ENCODE measurements at regions not wholly inside any gene's neighbourhood (a gene's known extent, or its start where the extent isn't known, plus 50 kb on each side); places are given as distances from the start of the nearest gene placed in this dataset.

DNA sequence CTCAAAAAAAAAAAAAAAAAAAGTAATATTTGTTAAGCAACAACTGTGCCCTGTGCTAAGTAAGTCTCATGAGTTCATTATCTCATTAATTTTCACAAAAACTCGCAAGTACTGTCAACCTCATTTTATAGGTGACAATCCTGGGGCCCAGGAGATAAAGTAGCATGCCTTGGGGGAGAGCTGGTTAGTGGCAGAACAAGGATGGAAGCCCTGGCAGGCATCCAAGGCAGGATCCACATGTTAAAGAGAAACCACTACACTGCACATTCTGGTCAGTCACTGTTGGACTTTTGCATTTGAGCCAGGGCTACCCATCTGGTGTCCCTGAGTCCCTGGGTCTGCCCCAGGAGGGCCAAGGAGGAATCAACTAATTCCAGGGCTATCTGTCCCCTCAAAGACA lies 54.6 kb downstream of the ZFP36L2 start:
- DNase-seq (ENCODE audit: low read depth) = peak; percentile 45

DNA sequence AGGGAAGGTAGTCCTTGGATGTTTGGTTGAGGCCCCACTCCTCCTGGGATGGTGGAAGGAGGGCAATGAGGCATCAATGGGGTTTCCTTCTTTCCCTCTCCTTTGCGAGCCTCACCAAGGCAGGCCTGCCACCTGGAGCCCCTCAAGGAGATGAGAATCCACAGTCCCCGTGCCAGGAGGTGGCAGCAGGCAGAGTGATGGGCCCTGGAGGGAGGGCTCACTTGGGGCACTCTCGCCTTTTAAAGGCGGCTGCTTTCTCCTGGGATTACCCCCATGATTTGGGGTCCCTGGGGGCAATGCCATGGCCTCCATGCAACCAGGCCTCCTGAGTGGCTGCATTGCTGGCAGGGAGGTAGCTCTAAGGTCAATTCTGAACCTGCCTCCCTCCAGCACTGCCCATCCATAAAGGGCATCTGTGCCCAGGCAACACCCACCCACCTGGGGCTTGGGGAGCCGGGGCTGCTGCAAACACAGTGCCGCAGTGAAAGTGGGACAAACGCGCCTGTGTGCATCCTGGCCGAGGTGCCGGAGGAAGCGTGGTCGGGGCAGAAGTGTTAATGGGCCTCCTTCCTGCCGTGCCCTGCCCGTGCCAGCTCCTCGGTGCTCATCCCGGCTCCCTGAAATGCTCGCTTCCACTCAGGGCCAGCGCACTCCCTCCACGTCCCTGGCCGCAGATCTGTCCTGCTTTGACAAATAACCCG lies 55.9 kb downstream of the ZFP36L2 start:
- DNase-seq (ENCODE audit: low read depth) = no peak

DNA sequence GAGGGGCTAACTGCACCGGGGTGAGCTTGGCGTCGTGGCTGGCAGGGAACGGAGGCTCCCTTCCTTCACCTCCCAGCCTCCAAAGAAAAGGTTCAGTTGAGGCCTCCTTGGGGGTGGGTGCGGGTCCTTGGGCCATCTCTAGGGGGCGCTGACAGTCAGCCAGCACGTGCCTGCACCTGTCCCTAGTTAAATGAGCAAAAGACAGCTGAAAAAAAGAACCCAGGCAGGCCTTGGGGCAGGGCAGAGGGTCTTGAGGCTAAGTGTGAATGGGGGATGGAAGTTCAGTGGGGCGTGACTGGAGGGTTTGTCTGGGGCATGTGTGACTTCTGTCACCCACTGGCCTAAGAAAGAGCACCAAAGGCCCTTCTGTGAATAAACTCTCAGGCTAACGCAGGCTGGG lies 56.4 kb downstream of the ZFP36L2 start:
- DNase-seq (ENCODE audit: low read depth) = no peak

DNA sequence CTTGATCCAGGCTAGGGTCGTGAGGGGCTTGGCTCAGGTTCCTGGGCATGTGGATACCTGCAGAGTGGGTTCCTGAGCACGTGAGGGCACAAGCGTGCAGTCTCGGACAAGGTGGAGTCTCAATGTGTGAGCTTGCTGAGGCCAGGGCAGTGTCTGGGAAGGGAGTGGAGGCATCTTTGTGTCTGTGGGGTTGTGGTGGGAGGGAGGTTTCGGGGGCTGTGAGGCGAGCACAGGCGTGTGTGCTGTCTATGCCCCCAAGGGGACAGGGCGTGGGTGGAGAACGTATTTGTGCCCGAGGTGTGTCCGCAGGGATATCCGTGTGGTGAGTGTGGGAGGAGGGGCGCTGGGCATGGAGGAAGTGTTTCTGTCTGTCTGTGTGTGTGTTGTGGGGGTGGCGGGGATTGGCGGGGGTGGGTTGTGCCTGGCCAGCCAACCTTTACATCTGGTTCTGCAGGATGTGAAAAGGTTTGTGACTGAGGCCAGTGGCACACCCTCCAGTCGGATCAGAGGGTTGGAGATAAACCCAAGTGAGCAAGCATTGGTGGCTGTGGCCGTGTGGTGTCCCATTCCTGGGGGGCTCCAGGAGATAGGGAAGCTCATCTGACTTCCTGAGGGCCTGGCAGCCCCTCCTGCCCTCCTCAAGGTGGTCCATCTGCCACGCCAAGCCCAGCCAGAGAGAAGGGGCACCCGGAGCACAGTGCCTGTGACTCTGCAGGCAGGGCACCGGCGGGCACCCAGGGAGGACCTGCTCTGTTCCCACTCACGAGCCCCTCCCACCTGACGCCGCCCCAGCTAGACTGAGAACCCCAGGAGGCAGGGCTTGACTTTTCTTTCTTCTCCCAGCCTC lies 57.1 kb downstream of the ZFP36L2 start:
- peak; percentile 71 for DNase-seq (ENCODE audit: low read depth)

DNA sequence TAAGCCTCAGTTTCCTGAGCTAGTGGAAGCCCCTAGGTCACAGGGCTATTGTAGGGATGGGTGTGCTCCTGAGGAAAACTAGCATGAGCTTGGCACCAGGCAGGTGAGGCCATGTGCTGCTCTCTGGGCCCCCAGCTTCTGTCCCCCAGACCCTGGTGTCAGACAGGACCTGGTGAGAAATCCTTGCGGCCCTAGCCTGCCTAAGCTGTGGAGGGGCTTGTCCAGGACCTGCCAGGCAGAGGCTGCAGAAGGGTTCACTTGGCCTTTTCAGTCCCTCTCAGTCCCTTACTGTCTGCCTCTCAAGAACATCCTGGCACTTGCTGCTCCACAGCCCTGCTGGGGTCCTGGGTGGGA lies 58.4 kb downstream of the ZFP36L2 start:
- DNase-seq (ENCODE audit: low read depth) = no peak

DNA sequence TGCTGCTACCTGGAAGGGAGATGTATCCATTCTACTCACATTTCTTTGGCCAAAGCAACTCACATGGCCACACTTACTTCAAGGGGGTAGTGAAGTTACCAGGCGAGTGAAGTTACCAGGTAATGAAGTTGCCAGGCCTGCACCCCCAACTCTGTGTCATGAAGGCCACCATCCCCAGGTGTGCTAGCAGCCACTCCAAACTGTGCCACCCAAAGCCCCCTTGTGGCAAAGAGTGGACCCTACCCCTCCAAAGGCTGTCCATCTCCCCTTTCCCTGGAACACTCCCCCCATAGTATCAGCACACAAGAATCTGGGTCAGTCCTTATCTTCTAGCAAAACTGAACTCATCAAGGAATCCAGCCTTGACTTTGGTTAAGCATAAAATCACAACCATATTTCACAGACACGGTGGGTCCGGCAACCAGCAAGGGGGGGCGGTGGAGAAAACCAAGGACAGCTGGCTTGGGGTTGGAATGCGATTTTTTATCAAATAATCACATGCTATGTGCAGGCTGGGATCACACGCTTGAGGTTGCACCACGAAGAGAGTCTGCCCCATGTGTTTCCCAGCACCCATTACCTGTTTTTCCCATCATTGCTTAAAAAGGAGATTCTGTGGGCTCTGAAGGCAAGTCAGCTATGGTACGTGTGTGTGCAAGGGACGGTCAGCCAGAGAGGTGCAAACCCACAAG lies 60.9 kb downstream of the ZFP36L2 start:
- no peak for DNase-seq (ENCODE audit: low read depth)

DNA sequence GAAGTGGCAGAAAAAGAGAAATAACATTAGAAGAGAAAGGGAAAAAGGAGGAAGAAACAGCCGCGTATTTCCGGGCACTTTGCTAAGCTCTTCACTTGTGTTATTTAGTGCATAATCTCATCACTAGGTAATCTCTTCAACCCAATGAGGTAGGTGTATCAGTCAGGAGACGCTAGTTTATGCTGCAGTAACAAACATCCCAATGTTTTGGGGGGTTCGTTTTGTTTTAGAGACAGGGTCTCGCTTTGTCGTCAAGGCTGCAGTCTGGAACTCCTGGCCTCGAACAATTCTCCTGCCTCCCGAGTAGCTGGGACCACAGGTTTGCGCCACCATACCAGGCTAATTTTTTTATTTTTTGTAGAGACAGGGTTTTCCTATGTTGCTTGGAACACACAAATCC lies 61.7 kb downstream of the ZFP36L2 start:
- no peak for DNase-seq (ENCODE audit: low read depth)

DNA sequence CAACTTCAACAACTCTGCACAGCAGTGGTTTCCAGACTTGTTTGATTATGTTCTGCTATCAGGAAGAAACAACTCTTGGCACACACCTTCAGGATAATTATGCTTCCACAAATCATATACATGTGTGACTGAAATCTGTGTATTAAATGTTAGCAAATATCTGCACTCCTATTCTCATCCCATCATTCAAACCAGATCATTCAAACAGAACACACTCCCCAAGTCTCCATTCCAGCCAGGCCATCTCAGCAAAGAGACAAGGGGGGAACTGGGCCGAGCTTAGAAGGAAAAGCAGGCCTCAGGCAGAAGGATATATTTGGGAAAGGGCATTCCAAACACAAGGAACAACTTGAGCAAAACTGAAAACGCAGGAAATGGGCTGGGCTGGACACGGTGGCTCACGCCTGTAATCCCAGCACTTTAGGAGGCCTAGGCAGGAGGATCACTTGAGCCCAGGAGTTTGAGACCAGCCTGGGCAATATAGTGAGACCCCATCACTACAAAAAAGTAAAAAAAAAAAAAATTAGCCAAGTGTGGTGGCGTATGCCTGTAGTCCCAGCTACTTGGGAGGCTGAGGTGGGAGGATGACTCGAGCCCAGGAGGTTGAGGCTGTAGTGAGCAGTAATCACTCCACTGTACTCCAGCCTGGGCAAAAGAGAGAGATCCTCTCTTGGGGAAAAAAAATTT lies 62.7 kb downstream of the ZFP36L2 start:
- no peak for DNase-seq (ENCODE audit: low read depth)

DNA sequence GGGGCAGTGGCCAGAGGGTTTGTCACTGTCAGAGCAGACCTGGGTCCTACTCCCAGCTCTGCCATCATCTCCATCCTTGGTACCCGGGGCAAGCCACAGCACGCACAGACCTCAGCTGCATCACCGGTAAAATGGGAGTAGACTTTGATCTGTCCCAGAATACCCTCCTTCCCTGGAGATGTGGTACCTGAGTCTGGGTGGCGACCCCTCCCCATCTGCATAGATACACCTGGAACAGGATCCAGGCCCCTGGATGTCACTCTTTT lies 64.0 kb downstream of the ZFP36L2 start:
- no peak for DNase-seq (ENCODE audit: low read depth)

DNA sequence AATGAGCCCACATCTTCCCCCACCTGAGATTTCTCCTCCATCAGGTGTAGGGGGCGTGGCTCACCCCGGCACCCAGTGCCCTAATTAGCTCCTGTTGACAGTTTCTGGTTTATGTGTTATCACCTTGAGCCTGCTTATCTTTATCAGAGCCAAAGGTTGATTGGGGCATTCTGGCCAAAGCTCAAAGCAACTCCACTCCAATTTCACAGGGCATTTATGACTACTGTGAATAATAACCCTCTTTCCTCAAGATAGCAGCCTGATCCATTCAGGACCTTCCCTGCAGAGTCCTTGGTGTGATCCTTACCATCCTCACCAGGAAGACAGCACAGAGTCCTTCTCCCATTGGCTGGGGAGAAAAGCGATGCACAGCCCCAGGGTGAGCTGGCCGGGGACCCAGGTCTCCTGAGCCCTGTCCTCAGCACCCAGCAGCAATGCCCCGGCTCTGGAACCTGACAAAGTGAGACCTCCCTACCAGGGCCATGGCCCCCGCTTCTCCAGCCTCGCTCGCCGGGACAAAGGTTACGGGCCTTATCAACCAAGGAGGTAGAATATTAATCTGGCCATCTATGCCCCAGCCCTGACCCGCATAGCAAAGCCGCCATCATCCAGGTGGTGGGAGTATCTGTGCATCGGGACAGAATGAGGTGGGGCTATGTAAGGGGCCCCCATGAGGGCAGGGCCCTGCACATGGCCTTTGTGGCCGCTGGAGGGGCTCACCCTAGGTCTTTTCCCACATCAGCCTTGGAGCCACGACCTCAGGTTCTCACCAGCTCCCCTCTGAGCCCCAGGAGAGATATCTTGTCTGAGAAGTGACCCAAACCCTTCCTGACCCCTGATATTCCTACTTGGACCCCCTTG lies 64.5 kb downstream of the ZFP36L2 start:
- DNase-seq (ENCODE audit: low read depth) = no peak

DNA sequence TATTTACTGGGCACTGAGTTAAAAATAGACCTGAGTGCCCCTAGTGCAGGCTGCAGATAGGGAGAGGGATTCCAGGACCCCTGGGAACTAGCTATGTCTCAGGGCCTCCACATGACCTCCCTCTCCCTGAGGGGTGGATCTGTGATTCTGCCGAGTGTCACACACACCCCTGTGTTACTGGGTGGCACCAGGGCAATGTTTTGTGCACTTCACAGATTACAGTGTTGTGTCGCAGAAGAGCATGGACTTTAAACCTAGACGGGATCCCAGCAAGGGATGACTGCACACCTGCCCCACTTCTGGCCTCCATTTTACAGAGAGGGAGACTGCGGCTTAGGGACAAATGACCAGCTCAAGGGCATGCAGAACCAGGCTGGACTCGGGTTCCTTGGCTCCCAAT lies 65.6 kb downstream of the ZFP36L2 start:
- no peak for DNase-seq (ENCODE audit: low read depth)

DNA sequence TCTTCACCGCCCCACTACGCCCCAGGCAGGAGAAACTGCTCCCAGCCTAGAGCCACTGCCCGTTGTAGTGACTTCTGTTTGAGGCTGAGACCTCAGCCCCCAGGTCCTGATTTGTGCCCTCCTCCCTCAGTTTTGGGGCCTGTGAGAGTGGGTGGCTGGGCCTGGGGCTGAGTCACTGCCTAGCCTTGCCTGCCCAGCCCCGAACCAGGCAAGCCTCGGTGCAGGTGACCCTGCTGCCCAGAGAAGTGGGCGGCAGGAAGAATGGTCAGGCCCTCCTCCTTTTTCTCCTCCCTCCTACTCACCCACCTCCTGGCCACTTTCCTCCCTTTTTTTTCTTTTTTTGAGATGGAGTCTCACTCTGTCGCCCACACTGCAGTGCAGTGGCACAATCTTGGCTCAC lies 66.6 kb downstream of the ZFP36L2 start:
- DNase-seq (ENCODE audit: low read depth) = peak; percentile 48

DNA sequence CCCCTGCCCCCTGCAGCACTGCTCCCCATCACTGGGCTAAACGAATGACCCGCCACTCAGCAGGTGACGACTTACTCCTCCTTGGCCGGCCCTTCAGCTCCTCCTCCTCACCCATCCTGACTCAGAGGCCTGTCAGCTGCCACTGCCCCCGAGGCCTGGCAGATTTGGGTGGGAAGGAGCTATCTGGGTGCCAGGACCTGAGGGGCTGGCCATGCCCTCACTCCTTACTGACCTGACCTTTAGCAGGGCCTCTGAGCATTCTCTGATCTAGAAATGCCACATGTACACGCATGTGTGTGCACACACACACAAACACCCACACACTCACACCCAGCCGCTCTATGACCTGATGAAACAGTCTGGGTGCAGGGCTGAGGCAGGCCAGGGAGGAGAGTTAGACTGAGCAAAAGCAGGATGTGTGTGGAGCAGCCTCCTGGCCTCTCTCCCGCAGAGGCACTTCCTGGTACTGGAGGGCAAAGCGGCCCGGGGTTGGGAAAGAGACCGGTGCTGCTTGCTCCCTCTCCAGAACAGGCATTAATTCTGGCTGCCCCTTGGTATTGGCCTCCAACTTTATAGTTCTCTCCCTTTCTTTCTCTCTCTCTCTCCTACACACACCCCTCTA lies 68.0 kb downstream of the ZFP36L2 start:
- peak; percentile 79 for DNase-seq (ENCODE audit: low read depth)

DNA sequence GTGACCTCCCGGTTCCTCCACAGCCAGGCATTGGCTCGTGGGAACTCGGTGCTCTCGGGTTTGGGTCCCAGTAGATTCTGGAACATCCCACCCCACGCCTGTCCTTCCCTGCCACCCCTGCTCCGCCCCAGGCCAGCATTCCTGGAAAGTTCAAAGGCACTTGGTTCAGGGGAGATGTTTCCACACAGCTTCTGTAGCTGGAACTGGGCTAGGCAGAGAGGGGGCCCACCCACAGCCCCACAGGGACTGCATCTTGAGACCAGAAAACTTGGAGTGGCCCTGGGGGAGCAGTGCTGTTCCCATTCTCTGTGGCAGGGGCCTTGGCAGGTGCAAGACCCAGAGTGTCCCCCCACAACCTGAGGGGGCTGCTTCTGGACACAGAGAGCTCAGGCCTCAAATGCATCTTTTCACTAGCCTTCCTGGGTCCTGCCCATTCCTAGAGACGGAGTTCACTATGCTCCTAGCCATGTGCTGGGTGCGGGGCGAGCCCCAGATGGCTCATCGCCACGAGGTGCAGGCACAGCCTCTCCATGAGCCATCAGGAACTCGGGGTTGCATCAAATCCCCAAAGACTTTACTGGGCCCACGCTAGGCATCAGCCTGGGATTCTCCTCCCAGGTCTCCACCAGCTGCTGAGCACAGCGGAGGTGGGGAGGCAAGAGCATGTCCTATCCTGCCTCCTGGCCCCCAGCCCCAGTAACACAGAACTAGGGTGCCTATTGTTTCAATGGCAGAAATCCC lies 68.7 kb downstream of the ZFP36L2 start:
- no peak for DNase-seq (ENCODE audit: low read depth)

DNA sequence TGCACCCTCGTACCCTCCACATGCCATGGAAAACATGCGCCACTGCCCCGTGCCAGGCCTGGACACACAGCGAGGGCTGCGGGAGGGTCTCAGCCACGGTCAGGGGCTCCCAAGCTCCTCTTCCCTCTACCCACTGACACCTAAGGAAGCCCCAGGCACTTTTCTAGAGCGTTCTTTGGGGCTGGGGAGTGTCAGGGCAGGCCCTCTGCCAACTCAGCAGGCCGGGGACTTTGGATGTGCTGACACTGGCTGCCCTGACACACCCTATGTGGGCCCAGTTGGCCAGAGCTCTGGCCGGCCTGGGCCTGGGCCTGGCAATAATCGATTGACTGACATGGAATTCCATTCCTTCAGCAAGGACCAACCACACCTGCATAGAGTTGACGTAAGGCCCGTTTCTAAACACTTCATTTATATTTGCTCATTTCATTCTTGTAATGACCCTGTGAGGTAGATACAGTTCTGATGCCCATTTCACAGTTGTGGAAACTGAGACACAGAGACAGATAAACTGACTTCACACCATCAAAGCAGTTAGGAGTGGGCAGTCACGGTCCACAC lies 70.5 kb downstream of the ZFP36L2 start:
- no peak for DNase-seq (ENCODE audit: low read depth)

DNA sequence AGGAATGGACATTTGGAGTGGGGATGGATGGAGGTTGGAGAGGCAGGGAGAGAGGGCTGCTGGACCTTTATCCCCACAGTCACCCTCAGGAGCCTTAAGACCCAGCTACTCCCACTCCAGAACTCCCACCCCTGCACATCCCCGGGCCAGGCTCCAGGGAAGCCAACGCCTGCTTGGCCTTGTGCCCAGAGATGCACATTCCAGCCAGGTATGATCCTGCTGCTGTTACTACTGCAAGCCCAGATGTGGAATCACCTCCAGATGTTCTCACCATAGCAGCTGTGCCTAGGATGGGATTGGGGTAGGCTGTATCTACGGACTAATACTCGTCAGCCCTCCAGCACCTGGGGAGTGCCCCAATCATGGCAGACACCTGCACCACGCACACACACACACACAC lies 71.7 kb downstream of the ZFP36L2 start:
- DNase-seq (ENCODE audit: low read depth) = no peak

DNA sequence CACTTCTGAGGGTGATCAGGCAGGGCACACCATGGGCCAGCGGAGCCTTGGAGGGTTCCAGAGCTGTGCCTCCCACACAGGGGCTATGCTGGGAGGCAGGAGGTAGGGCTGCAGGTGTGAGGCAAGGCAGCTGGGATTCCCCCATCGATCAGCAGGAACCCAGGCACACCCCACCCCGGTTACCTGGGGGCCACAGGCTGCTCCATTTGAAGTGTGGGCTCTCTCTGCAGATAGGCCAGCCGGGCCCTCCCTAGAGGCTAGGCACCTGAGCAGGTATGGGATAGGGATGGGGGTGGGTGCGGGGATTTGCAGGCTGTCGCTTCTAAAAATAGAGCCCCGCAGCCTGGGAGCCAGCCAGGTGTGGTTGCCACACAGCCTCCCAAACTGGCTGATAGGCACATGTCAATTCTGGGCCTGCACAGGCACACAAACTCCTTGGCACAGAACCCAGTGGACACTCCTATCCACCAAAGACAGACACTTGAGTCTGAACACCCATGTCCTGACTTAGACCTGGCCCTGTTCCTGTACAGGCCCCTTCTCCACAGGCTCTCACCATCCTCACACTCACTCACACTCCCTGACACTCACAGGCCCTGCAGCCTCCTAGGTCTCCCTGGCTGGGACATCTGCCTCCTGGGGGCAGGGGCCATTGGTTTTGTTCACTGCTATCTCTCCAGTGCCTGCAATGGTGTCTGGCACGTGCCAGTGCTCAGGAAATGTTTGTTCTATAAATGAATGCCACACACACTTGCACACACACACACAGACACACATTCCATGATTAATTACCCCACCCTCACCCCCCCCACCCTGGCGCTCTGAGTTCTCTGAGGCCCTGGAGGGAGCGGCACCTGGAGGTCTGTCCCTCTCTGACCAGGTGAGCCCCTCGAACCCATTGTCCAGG lies 73.4 kb downstream of the ZFP36L2 start:
- DNase-seq (ENCODE audit: low read depth) = no peak

DNA sequence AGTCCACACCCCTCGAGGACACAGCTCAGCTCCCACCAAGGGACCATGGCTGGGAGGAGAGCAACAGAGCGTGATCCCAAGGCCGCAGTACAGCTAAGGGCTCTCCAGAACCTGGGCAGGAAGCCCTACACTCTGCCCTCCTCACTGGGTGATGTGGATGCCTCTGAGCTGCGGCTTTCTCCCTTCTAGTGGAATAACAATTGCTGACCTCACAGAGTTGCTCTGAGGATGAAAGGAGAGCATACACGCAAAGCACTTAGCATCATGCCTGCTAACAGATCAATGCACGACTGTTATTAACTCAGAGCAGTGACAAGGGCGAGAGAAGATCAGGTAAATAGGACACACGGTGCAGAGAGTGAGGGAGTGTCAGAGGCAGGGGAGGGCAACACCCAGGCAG lies 74.2 kb downstream of the ZFP36L2 start:
- no peak for DNase-seq (ENCODE audit: low read depth)

DNA sequence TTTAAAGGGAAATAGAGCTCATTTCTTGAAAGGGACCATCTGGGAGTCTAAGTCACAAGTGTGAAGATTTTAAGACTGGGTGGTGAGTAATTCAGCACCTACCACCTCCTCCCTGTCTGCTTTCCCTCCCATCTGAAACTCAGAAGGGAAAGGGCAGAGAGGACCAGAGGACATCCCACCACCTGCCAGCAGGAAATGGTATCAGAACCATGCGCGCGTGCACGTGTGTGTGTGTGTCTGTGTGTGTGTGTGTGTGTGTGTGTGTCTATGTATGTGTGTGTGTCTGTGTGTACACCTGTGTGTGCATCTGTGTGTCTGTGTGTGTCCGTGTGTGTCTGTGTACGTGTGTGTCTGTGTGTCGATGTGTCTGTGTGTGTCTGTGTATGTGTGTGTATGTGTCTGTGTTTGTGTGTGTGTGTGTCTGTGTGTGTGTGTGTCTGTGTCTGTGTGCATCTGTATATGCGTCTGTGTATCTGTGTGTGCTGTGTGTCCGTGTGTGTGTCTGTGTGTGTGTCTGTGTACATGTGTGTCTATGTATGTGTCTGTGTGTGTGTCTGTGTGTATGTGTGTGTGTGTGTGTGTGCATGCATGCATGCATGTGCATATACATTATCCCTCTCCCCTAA lies 76.8 kb downstream of the ZFP36L2 start:
- no peak for DNase-seq (ENCODE audit: low read depth)
